RWPE2 (cell line): ENCODE measurements at regions not wholly inside any gene's neighbourhood (a gene's known extent, or its start where the extent isn't known, plus 50 kb on each side); places are given as distances from the start of the nearest gene placed in this dataset.

Experiments used
- ATAC-seq: fragments of 200-7000 bp; cut with Tn5 transposase; 3 replicates; pipeline ENCODE4 v1.9.1; 2021; ENCODE audit warnings: low read depth
- DNase-seq: peaks from one replicate; pipeline ENCODE4 v3.0.0-alpha.2; 2020; ENCODE audit warnings: low spot score
- H3K27ac ChIP-seq: fragments of 450-650 bp; 2 replicates; pipeline ENCODE4 v1.5.1; 2017; ENCODE audit warnings: mild to moderate bottlenecking; ENCODE audit not compliant: poor library complexity, severe bottlenecking
- H3K27me3 ChIP-seq: fragments of 250-450 bp; sonication (Bioruptor Pico); 2 replicates; pipeline ENCODE4 v1.5.1; 2021; ENCODE audit warnings: mild to moderate bottlenecking, moderate library complexity; ENCODE audit not compliant: insufficient read depth, poor library complexity, severe bottlenecking
- H3K36me3 ChIP-seq: fragments of 250-450 bp; sonication (Bioruptor Pico); 2 replicates; pipeline ENCODE4 v1.5.1; 2020; ENCODE audit warnings: low read depth, mild to moderate bottlenecking, moderate library complexity
- H3K4me1 ChIP-seq: fragments of 250-450 bp; sonication (Bioruptor Pico); 2 replicates; pipeline ENCODE4 v1.5.1; 2021; ENCODE audit warnings: mild to moderate bottlenecking, moderate library complexity; ENCODE audit not compliant: insufficient read depth, poor library complexity, severe bottlenecking
- H3K4me3 ChIP-seq: fragments of 250-450 bp; sonication (Bioruptor Pico); 2 replicates; pipeline ENCODE4 v1.5.1; 2021; ENCODE audit warnings: mild to moderate bottlenecking, moderate library complexity; ENCODE audit not compliant: severe bottlenecking
- H3K9me3 ChIP-seq: fragments of 250-450 bp; sonication (Bioruptor Pico); 2 replicates; pipeline ENCODE4 v1.5.1; 2021; ENCODE audit warnings: mild to moderate bottlenecking, moderate library complexity; ENCODE audit not compliant: severe bottlenecking
- TF ChIP-seq, protein P1 (sequence below): fragments of 450-650 bp; IDR thresholded peaks from one replicate; pipeline ENCODE4 v1.5.1; 2017; ENCODE audit warnings: mild to moderate bottlenecking, moderate library complexity; ENCODE audit not compliant: poor library complexity, severe bottlenecking

DNA sequence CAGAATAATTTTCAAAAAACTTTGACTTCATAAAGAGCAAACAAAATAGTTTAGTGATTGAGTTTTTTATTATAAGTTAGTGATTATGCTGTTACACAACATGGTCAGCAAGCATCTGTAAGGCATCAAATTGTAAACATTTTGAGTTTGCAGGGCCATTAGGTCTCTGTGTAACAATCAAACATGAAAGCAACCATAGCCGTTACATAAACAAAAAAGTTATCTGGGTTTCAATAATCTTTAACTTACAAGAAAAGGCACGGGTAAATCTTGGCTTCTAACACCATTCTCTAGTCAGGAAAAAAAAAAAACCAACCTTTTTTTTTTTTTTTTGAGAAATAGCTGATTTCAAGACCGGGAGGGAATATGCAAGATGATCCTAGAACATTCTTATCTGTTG, 1941.1 kb downstream of the PCDH7 start:
- H3K9me3 ChIP-seq: no peaks in the 10 kb centered on the region
- DNase-seq: no peak
- no peaks in the 10 kb centered on the region for H3K36me3 ChIP-seq
- H3K27ac ChIP-seq: no peak overlapping the region
- no peaks in the 10 kb centered on the region for H3K27me3 ChIP-seq
- no peak overlapping the region for H3K4me3 ChIP-seq
- no peak for ATAC-seq
- no peaks in the 10 kb centered on the region for H3K4me1 ChIP-seq
- TF ChIP-seq, protein P1, sequence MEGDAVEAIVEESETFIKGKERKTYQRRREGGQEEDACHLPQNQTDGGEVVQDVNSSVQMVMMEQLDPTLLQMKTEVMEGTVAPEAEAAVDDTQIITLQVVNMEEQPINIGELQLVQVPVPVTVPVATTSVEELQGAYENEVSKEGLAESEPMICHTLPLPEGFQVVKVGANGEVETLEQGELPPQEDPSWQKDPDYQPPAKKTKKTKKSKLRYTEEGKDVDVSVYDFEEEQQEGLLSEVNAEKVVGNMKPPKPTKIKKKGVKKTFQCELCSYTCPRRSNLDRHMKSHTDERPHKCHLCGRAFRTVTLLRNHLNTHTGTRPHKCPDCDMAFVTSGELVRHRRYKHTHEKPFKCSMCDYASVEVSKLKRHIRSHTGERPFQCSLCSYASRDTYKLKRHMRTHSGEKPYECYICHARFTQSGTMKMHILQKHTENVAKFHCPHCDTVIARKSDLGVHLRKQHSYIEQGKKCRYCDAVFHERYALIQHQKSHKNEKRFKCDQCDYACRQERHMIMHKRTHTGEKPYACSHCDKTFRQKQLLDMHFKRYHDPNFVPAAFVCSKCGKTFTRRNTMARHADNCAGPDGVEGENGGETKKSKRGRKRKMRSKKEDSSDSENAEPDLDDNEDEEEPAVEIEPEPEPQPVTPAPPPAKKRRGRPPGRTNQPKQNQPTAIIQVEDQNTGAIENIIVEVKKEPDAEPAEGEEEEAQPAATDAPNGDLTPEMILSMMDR: no peak

DNA sequence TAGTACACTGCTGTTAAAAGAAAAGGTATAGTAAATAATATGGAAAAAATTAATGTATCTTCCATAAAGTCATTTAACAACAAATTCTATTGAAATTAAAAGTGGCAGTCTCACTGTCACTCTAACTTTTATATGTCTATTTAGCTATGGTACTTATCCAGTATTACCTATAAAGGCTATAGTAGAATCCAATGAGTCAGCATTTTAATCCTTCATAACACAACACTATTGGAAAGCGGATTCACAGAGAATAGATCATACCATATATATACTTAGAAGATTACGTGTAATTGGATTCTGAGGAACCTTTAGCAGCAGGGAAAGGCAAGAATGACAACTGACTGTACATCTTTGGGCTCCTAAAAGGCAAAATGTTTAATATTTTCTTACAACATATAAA, 1942.6 kb downstream of the PCDH7 start:
- Histone ChIP-seq H3K4me3 (no peak overlapping the region), H3K4me1 (no peaks in the 10 kb centered on the region), H3K27me3 (no peaks in the 10 kb centered on the region), H3K36me3 (no peaks in the 10 kb centered on the region), H3K9me3 (no peaks in the 10 kb centered on the region), H3K27ac (no peak overlapping the region)
- TF ChIP-seq, protein P1: no peak
- ATAC-seq (no peak), DNase-seq (no peak)

GRCh38 chr4:32672359-32672758, 1952.2 kb downstream of the PCDH7 start:
- Histone ChIP-seq H3K36me3 (no peaks in the 10 kb centered on the region), H3K4me3 (no peak overlapping the region), H3K27ac (no peak overlapping the region), H3K4me1 (no peaks in the 10 kb centered on the region), H3K9me3 (no peaks in the 10 kb centered on the region), H3K27me3 (no peaks in the 10 kb centered on the region)
- DNase-seq: no peak
- no peak for ATAC-seq
- TF ChIP-seq, protein P1: no peak

GRCh38 chr4:32680946-32681345, 1960.8 kb downstream of the PCDH7 start:
- Histone ChIP-seq H3K27ac (no peak overlapping the region), H3K4me1 (no peaks in the 10 kb centered on the region), H3K36me3 (no peaks in the 10 kb centered on the region), H3K27me3 (no peaks in the 10 kb centered on the region), H3K9me3 (no peaks in the 10 kb centered on the region), H3K4me3 (no peak overlapping the region)
- TF ChIP-seq, protein P1: no peak
- ATAC-seq (no peak), DNase-seq (no peak)

DNA sequence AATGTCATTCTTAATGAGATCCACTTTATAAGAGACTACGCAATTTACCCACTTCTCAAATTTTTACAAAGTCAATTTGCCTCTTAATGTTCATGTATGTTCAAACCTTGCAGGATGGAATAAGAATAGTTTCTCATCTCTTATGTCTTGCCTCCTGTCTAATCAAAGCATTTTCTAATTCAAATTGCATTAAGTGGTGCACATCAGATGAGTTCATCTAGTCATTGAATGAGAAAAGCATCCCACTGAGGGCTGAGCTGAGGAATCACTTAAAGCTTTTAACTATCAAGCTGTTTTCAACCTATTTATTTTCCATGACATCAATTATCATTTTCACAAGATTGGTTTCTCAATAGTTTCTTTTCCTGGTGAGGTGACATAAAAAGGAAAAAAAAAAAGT, 1964.0 kb downstream of the PCDH7 start:
- Histone ChIP-seq H3K9me3 (no peaks in the 10 kb centered on the region), H3K4me3 (no peak overlapping the region), H3K36me3 (no peaks in the 10 kb centered on the region), H3K27ac (no peak overlapping the region), H3K27me3 (no peaks in the 10 kb centered on the region), H3K4me1 (peaks cover 3% of the 10 kb centered on the region)
- no peak for ATAC-seq
- TF ChIP-seq, protein P1: no peak
- no peak for DNase-seq
